ENCODE measurements at regions not wholly inside any gene's neighbourhood (a gene's known extent, or its start where the extent isn't known, plus 50 kb on each side); places are given as distances from the start of the nearest gene placed in this dataset.
"Not testable (repeated sequence)": the region's sequence is repeated elsewhere in the genome, so short reads cannot be mapped to it uniquely, and the experiment has no call there.

DNA sequence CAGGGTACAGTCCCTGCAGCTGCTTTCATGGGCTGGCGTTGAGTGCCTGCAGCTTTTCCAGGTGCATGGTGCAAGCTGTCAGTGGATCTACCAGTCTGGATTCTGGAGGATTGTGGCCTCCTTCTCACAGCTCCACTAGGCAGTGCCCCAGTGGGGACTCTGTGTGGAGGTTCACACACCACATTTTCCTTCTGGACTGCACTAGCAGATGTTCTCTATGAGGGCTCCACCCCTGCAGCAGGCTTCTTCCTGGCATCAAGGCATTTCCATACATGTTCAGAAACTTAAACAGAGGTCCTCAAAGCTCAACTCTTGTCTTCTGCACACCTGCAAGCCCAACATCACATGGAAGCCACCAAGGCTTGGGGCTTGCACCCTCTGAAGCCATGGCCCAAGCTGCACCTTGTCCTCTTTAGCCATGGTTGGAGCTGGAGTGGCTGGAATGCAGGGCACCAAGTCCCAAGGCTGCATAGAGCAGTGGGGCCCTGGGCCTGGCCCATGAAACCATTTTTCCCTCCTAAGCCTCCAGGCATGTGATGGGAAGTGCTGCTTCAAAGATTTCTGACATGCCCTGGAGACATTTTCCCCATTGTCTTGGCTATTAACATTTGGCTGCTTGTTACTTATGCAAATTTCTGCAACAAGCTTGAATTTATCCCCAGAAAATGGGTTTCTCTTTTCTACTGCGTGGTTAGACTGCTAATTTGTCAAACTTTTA is 250.2 kb upstream of the COPS8 start:
- POLR2A ChIA-PET: no interaction called here
- H3K4me3 ChIP-seq (ENCODE audit: low read depth in 2 of 2, low read length in 1 of 2): no peak overlapping the region
- H3K36me3 ChIP-seq (replicated peaks in 1 of 2; ENCODE audit: control insufficient read depth in 1 of 2, insufficient read depth in 2 of 2, low read length in 1 of 2): no peaks in the 10 kb centered on the region
- H2AFZ ChIP-seq (ENCODE audit: low read depth): no peak overlapping the region
- H3F3A ChIP-seq (replicated peaks; ENCODE audit: insufficient read depth): no peaks in the 10 kb centered on the region
- no peak overlapping the region for H3K4me2 ChIP-seq
- H3K9ac ChIP-seq: no peak overlapping the region
- H3K4me1 ChIP-seq (ENCODE audit: control insufficient read depth in 1 of 2, insufficient read depth in 2 of 2, low read depth in 1 of 2, low read length in 1 of 2): no peaks in the 10 kb centered on the region
- H4K20me1 ChIP-seq (ENCODE audit: insufficient read depth): no peaks in the 10 kb centered on the region
- CTCF ChIA-PET: interaction anchor here (0.7 kb wide), 1 partner anchor 323 kb away, joined by 3 read pairs; no protein-coding TSS in a partner anchor
- no peaks in the 10 kb centered on the region for H3K79me2 ChIP-seq (ENCODE audit: insufficient read depth)
- peaks cover 7% of the 10 kb centered on the region; the same call in 1 of the 2 replicates for H3K27me3 ChIP-seq (ENCODE audit: insufficient read depth)
- no peak for TF ChIP-seq GABPA (IDR thresholded peaks at IDR 0.05; ENCODE audit: low read depth)
- no peak for TF ChIP-seq NFIC (IDR thresholded peaks at IDR 0.05; ENCODE audit: borderline replicate concordance)
- 8% methylated on average over 2 of the region's 2 CpGs for WGBS (ENCODE audit: low lambda C conversion rate)
- H3K27ac ChIP-seq (ENCODE audit: low read depth in 2 of 2, low read length in 1 of 2): no peak overlapping the region
- no peaks in the 10 kb centered on the region for H3K9me3 ChIP-seq
- DNase-seq: no peak
- H3K9me2 ChIP-seq: no peaks in the 10 kb centered on the region

- H3K9me2 ChIP-seq; H3K27me3 ChIP-seq (ENCODE audit: insufficient read depth); H3K4me2 ChIP-seq; H4K20me1 ChIP-seq (ENCODE audit: insufficient read depth); CTCF ChIA-PET; DNase-seq; H3K27ac ChIP-seq (ENCODE audit: low read depth in 2 of 2, low read length in 1 of 2); H3F3A ChIP-seq (replicated peaks; ENCODE audit: insufficient read depth); POLR2A ChIA-PET; H3K4me3 ChIP-seq (ENCODE audit: low read depth in 2 of 2, low read length in 1 of 2); H3K9ac ChIP-seq; H2AFZ ChIP-seq (ENCODE audit: low read depth); H3K36me3 ChIP-seq (replicated peaks in 1 of 2; ENCODE audit: control insufficient read depth in 1 of 2, insufficient read depth in 2 of 2, low read length in 1 of 2); H3K9me3 ChIP-seq; H3K4me1 ChIP-seq (ENCODE audit: control insufficient read depth in 1 of 2, insufficient read depth in 2 of 2, low read depth in 1 of 2, low read length in 1 of 2); H3K79me2 ChIP-seq (ENCODE audit: insufficient read depth): not testable (repeated sequence)
- WGBS (ENCODE audit: low lambda C conversion rate): 11% methylated on average over 2 of the region's 2 CpGs
Measured at GRCh38 chr2:236836028-236836427, 249.7 kb upstream of the COPS8 start.

DNA sequence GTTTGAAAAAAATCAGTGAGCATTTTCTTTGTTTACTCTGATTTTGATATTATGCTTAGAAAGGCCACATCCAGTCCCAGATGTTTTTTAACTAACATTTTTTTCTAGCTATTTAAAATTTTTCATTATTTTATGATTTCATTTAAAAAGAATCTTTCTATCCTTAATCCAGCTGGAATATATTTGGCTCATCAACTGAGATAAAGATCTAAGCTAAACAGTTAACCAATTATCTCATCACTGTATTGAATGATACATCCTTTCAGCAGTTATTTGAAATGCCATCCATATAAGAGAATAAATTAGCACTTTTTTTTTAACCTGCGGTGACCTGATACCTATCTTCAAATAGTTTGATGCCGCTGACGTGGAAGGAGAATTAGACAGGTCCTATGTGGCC is 245.5 kb upstream of the COPS8 start:
- Histone ChIP-seq H3F3A (replicated peaks; ENCODE audit: insufficient read depth) (no peaks in the 10 kb centered on the region), H3K27ac (ENCODE audit: low read depth in 2 of 2, low read length in 1 of 2) (no peak overlapping the region), H3K4me2 (no peak overlapping the region), H3K9ac (no peak overlapping the region), H3K4me3 (ENCODE audit: low read depth in 2 of 2, low read length in 1 of 2) (no peak overlapping the region), H3K27me3 (ENCODE audit: insufficient read depth) (no peaks in the 10 kb centered on the region; the same call in 1 of the 2 replicates), H2AFZ (ENCODE audit: low read depth) (no peak overlapping the region), H3K9me3 (no peaks in the 10 kb centered on the region), H4K20me1 (ENCODE audit: insufficient read depth) (no peaks in the 10 kb centered on the region), H3K79me2 (ENCODE audit: insufficient read depth) (no peaks in the 10 kb centered on the region), H3K9me2 (no peaks in the 10 kb centered on the region), H3K36me3 (replicated peaks in 1 of 2; ENCODE audit: control insufficient read depth in 1 of 2, insufficient read depth in 2 of 2, low read length in 1 of 2) (no peaks in the 10 kb centered on the region), H3K4me1 (ENCODE audit: control insufficient read depth in 1 of 2, insufficient read depth in 2 of 2, low read depth in 1 of 2, low read length in 1 of 2) (no peaks in the 10 kb centered on the region)
- no peak for TF ChIP-seq NRF1 (IDR thresholded peaks at IDR 0.05; ENCODE audit: low read depth, low read length)
- TF ChIP-seq TCF12 (IDR thresholded peaks at IDR 0.05): peak; percentile 15; the same call in 1 of the 2 replicates
- ChIA-PET CTCF (no interaction called here), POLR2A (no interaction called here)
- DNase-seq: no peak
- WGBS (ENCODE audit: low lambda C conversion rate): 7% methylated on average over 3 of the region's 3 CpGs

DNA sequence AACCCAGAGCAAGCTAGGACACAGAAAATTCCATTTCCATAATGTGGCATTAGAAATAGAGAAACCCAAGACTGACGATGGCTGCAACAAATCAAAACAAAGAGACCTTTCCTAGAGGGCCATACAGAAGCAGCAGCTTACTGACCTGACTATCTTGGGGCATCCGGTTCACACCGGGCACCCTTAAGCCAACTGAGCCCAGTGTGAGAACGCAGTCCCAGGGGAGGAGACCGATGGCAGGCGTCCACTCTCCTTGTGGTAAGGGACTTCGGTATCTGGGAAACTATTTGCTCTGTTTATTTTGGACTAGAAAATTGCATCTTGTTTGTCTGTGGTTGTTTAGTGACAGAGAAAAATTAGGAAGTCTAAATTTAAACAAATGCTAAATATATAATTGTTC is 244.8 kb upstream of the COPS8 start:
- Histone ChIP-seq H3K36me3 (replicated peaks in 1 of 2; ENCODE audit: control insufficient read depth in 1 of 2, insufficient read depth in 2 of 2, low read length in 1 of 2) (no peaks in the 10 kb centered on the region), H3K4me3 (ENCODE audit: low read depth in 2 of 2, low read length in 1 of 2) (no peak overlapping the region), H3K9me2 (no peaks in the 10 kb centered on the region), H3K4me1 (ENCODE audit: control insufficient read depth in 1 of 2, insufficient read depth in 2 of 2, low read depth in 1 of 2, low read length in 1 of 2) (no peaks in the 10 kb centered on the region), H3K9me3 (no peaks in the 10 kb centered on the region), H4K20me1 (ENCODE audit: insufficient read depth) (no peaks in the 10 kb centered on the region), H3K79me2 (ENCODE audit: insufficient read depth) (no peaks in the 10 kb centered on the region), H3K27ac (ENCODE audit: low read depth in 2 of 2, low read length in 1 of 2) (no peak overlapping the region), H2AFZ (ENCODE audit: low read depth) (no peak overlapping the region), H3F3A (replicated peaks; ENCODE audit: insufficient read depth) (no peaks in the 10 kb centered on the region), H3K4me2 (no peak overlapping the region), H3K27me3 (ENCODE audit: insufficient read depth) (no peaks in the 10 kb centered on the region; the same call in 1 of the 2 replicates), H3K9ac (no peak overlapping the region)
- 52% methylated on average over 7 of the region's 7 CpGs for WGBS (ENCODE audit: low lambda C conversion rate)
- CTCF ChIA-PET: no interaction called here
- POLR2A ChIA-PET: no interaction called here
- DNase-seq: no peak
- TF ChIP-seq RXRA (IDR thresholded peaks at IDR 0.05; ENCODE audit: borderline replicate concordance, low read depth) (no peak), TAF1 (IDR thresholded peaks at IDR 0.05; ENCODE audit: borderline replicate concordance, low read depth, low read length) (no peak)
- TF ChIP-seq, protein P1, sequence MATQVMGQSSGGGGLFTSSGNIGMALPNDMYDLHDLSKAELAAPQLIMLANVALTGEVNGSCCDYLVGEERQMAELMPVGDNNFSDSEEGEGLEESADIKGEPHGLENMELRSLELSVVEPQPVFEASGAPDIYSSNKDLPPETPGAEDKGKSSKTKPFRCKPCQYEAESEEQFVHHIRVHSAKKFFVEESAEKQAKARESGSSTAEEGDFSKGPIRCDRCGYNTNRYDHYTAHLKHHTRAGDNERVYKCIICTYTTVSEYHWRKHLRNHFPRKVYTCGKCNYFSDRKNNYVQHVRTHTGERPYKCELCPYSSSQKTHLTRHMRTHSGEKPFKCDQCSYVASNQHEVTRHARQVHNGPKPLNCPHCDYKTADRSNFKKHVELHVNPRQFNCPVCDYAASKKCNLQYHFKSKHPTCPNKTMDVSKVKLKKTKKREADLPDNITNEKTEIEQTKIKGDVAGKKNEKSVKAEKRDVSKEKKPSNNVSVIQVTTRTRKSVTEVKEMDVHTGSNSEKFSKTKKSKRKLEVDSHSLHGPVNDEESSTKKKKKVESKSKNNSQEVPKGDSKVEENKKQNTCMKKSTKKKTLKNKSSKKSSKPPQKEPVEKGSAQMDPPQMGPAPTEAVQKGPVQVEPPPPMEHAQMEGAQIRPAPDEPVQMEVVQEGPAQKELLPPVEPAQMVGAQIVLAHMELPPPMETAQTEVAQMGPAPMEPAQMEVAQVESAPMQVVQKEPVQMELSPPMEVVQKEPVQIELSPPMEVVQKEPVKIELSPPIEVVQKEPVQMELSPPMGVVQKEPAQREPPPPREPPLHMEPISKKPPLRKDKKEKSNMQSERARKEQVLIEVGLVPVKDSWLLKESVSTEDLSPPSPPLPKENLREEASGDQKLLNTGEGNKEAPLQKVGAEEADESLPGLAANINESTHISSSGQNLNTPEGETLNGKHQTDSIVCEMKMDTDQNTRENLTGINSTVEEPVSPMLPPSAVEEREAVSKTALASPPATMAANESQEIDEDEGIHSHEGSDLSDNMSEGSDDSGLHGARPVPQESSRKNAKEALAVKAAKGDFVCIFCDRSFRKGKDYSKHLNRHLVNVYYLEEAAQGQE (IDR thresholded peaks at IDR 0.05; ENCODE audit: low read depth, low read length): no peak
